ENCODE measurements at regions not wholly inside any gene's neighbourhood (a gene's known extent, or its start where the extent isn't known, plus 50 kb on each side); places are given as distances from the start of the nearest gene placed in this dataset.

DNA sequence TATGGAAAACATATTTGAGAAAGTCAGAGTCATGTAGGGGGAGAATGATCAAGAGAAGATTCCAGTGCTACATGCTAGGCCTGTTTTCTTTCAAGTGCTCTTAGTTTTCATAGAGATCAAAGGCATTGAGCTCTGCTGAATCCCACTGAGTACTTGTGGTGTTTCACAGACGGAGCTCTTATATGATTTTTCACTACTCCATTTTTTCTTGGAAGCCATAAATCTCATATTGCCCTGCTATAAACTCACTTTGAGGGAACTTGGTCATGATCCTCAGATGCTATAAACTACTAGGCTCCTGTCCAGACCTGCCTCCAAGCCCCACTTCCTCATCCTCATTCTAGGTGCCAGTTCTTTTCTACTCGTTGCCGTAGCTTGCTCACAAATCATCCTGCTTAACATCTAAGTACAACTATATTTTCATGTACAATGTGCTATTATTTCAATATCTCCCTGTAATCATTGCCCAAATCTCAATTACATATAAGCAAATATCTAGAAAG lies 180.8 kb upstream of the CCDC179 start:
- TF ChIP-seq, protein P1, sequence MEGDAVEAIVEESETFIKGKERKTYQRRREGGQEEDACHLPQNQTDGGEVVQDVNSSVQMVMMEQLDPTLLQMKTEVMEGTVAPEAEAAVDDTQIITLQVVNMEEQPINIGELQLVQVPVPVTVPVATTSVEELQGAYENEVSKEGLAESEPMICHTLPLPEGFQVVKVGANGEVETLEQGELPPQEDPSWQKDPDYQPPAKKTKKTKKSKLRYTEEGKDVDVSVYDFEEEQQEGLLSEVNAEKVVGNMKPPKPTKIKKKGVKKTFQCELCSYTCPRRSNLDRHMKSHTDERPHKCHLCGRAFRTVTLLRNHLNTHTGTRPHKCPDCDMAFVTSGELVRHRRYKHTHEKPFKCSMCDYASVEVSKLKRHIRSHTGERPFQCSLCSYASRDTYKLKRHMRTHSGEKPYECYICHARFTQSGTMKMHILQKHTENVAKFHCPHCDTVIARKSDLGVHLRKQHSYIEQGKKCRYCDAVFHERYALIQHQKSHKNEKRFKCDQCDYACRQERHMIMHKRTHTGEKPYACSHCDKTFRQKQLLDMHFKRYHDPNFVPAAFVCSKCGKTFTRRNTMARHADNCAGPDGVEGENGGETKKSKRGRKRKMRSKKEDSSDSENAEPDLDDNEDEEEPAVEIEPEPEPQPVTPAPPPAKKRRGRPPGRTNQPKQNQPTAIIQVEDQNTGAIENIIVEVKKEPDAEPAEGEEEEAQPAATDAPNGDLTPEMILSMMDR (IDR thresholded peaks at IDR 0.05; ENCODE audit: control extremely low read depth, extremely low read depth): no peak
- no peak for ATAC-seq (ENCODE audit: insufficient read depth, low FRiP score)
- DNase-seq: peak in 1 of 3 donors; percentile 20

DNA sequence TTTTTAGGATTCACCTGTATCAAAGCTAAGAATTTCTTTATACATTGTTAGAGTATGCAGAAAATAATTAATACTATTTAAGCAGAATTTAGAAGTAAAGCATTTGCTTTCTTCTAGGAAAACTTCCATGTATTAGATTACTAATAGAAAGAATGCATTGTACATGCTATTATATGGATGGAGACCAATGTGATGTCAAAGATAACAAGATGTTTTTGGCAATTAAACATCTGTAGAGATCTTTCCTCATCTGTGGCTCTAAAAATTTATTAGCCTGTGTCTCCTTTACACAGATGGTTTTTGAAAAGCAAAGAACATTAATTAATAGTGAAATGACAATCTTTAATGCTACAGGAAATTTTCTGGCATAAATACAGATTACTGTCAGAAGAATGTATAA lies 198.4 kb upstream of the CCDC179 start:
- no peak overlapping the region for H3K9ac ChIP-seq (ENCODE audit: insufficient read depth in 1 of 2, low read length in 2 of 2)
- H3K36me3 ChIP-seq (ENCODE audit: control insufficient read depth in 4 of 4, insufficient read depth in 4 of 4, low read length in 4 of 4): no peaks in the 10 kb centered on the region
- no peaks in the 10 kb centered on the region for H3K27me3 ChIP-seq (ENCODE audit: control insufficient read depth in 3 of 3, insufficient read depth in 3 of 3, low read length in 2 of 3)
- DNase-seq (peak in 2 of 3 donors; percentile 54 to 67), ATAC-seq (ENCODE audit: insufficient read depth, low FRiP score) (no peak)
- TF ChIP-seq, protein P1 (IDR thresholded peaks at IDR 0.05; ENCODE audit: control extremely low read depth, extremely low read depth): no peak
- H3K27ac ChIP-seq (ENCODE audit: low read depth in 1 of 2, low read length in 1 of 2): no peak overlapping the region
- H3K4me1 ChIP-seq (ENCODE audit: control insufficient read depth in 5 of 5, insufficient read depth in 5 of 5, low read length in 5 of 5): peaks cover 0 to 8% (median 0%) of the 10 kb centered on the region in 5 donors
- H3K4me3 ChIP-seq: no peak overlapping the region
- H3K9me3 ChIP-seq (ENCODE audit: control insufficient read depth in 4 of 4, insufficient read depth in 3 of 4, low read length in 3 of 4): no peaks in the 10 kb centered on the region

More for the DNA sequence above, 180.8 kb upstream of the CCDC179 start:
- no peak overlapping the region for H3K4me3 ChIP-seq
- no peaks in the 10 kb centered on the region for H3K27me3 ChIP-seq (ENCODE audit: control insufficient read depth in 3 of 3, insufficient read depth in 3 of 3, low read length in 2 of 3)
- H3K9ac ChIP-seq (ENCODE audit: insufficient read depth in 1 of 2, low read length in 2 of 2): no peak overlapping the region
- WGBS, 2 donors: 50 to 63% methylated on average over 3 of the region's 3 CpGs
- no peaks in the 10 kb centered on the region for H3K9me3 ChIP-seq (ENCODE audit: control insufficient read depth in 4 of 4, insufficient read depth in 3 of 4, low read length in 3 of 4)
- no peaks in the 10 kb centered on the region for H3K4me1 ChIP-seq (ENCODE audit: control insufficient read depth in 5 of 5, insufficient read depth in 5 of 5, low read length in 5 of 5)
- H3K36me3 ChIP-seq (ENCODE audit: control insufficient read depth in 4 of 4, insufficient read depth in 4 of 4, low read length in 4 of 4): no peaks in the 10 kb centered on the region
- no peak overlapping the region for H3K27ac ChIP-seq (ENCODE audit: low read depth in 1 of 2, low read length in 1 of 2)

DNA sequence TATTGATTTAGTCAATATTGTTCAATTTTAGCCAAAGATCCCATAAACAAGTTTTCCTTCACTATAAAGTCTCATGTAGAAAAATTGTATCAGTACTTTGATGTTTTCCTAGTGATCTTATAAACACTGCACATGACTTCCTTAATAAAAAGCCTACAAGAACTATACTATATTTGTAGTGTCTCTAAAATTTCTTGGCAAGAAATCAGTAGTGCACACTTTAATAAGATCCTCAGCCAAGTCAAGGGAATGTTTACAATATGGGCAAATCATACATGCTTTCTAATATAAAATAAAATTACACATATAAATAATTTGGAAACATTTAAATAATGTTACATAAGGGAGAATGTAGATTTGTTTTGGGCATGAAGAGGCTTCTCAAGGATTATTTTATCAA lies 203.0 kb upstream of the CCDC179 start:
- H3K9me3 ChIP-seq (ENCODE audit: control insufficient read depth in 4 of 4, insufficient read depth in 3 of 4, low read length in 3 of 4): no peaks in the 10 kb centered on the region
- H3K27ac ChIP-seq (ENCODE audit: low read depth in 1 of 2, low read length in 1 of 2): no peak overlapping the region
- TF ChIP-seq, protein P1 (IDR thresholded peaks at IDR 0.05; ENCODE audit: control extremely low read depth, extremely low read depth): no peak
- no peak overlapping the region for H3K4me3 ChIP-seq
- DNase-seq (peak in 2 of 3 donors; percentile 79), ATAC-seq (ENCODE audit: insufficient read depth, low FRiP score) (no peak)
- H3K36me3 ChIP-seq (ENCODE audit: control insufficient read depth in 4 of 4, insufficient read depth in 4 of 4, low read length in 4 of 4): no peaks in the 10 kb centered on the region
- peaks cover 0 to 7% (median 0%) of the 10 kb centered on the region in 5 donors for H3K4me1 ChIP-seq (ENCODE audit: control insufficient read depth in 5 of 5, insufficient read depth in 5 of 5, low read length in 5 of 5)
- H3K9ac ChIP-seq (ENCODE audit: insufficient read depth in 1 of 2, low read length in 2 of 2): no peak overlapping the region
- H3K27me3 ChIP-seq (ENCODE audit: control insufficient read depth in 3 of 3, insufficient read depth in 3 of 3, low read length in 2 of 3): no peaks in the 10 kb centered on the region

Measured in lung (tissue), 11 donors.